IMR-90 (cell line): ENCODE measurements at regions not wholly inside any gene's neighbourhood (a gene's known extent, or its start where the extent isn't known, plus 50 kb on each side); places are given as distances from the start of the nearest gene placed in this dataset.

ENCODE experiments used
- ATAC-seq: fragments of 200-7000 bp; cut with Tn5 transposase; 2 replicates; pipeline ENCODE4 v1.9.1; 2020; ENCODE audit warnings: low read depth, mild to moderate bottlenecking, moderate library complexity
- BruUV-seq: library from RNA; stranded (reverse); fragments of 400-500 nt; replicated peaks from 2 replicates; lab custom pipeline; 2021; lab: Mats Ljungman, UMichigan
- CTCF ChIA-PET: fragments of 300-600 bp; formaldehyde crosslinking; extraction: SDS; loops from one replicate; lab custom pipeline; 2021; ENCODE audit warnings: antibody characterized with exemption; lab: Yijun Ruan, JAX
- POLR2A ChIA-PET: fragments of 300-600 bp; sonication (Branson Sonifier 250); formaldehyde crosslinking; loops from one replicate; lab custom pipeline; 2022; ENCODE audit warnings: antibody characterized with exemption; ENCODE audit not compliant: unreplicated experiment; lab: Charles Lee
- DNase-seq: peaks from one replicate; pipeline ENCODE4 v3.0.0; 2013
- H2AFZ ChIP-seq: replicated peaks from 2 replicates; pipeline ENCODE3; 2013; ENCODE audit warnings: low read length, mild to moderate bottlenecking; ENCODE audit not compliant: poor library complexity
- H2AK5ac ChIP-seq: 2 replicates; pipeline ENCODE4 v1.6.1; 2013; ENCODE audit warnings: low read depth, low read length, inconsistent platforms
- H2AK9ac ChIP-seq: replicated peaks from 2 replicates; pipeline ENCODE3; 2013; ENCODE audit warnings: mild to moderate bottlenecking, low read depth, low read length, moderate library complexity; ENCODE audit not compliant: poor library complexity
- H2BK120ac ChIP-seq: 2 replicates; pipeline ENCODE4 v1.6.1; 2013; ENCODE audit warnings: low read depth, low read length, inconsistent platforms
- H2BK15ac ChIP-seq: 3 replicates; pipeline ENCODE4 v1.6.1; 2013; ENCODE audit warnings: low read depth, low read length, inconsistent platforms
- H2BK20ac ChIP-seq: 2 replicates; pipeline ENCODE4 v1.6.1; 2013; ENCODE audit warnings: low read depth, mild to moderate bottlenecking, inconsistent platforms, low read length, moderate library complexity
- H2BK5ac ChIP-seq: 2 replicates; pipeline ENCODE4 v1.6.1; 2013; ENCODE audit warnings: mild to moderate bottlenecking, low read depth, low read length, inconsistent platforms; ENCODE audit not compliant: poor library complexity, severe bottlenecking
- H3K14ac ChIP-seq: replicated peaks from 2 replicates; pipeline ENCODE4 v1.6.1; 2013; ENCODE audit warnings: low read depth, low read length, inconsistent platforms
- H3K18ac ChIP-seq: 2 replicates; pipeline ENCODE4 v1.6.1; 2013; ENCODE audit warnings: low read depth, low read length, control low read depth
- H3K23ac ChIP-seq: 2 replicates; pipeline ENCODE4 v1.6.1; 2013; ENCODE audit warnings: low read depth, low read length, inconsistent platforms
- H3K27ac ChIP-seq: 2 replicates; pipeline ENCODE4 v1.5.1; 2013; ENCODE audit warnings: mild to moderate bottlenecking, control low read depth, low read length; ENCODE audit not compliant: insufficient read depth
- H3K27me3 ChIP-seq: 2 replicates; pipeline ENCODE4 v1.6.1; 2013; ENCODE audit warnings: low read length; ENCODE audit not compliant: control insufficient read depth, insufficient read depth
- H3K36me3 ChIP-seq: 2 replicates; pipeline ENCODE4 v1.6.1; 2013; ENCODE audit warnings: low read length, mixed read lengths; ENCODE audit not compliant: control insufficient read depth, insufficient read depth
- H3K4ac ChIP-seq: 2 replicates; pipeline ENCODE4 v1.6.1; 2013; ENCODE audit warnings: low read depth, low read length, inconsistent platforms
- H3K4me1 ChIP-seq: 2 replicates; pipeline ENCODE4 v1.6.1; 2013; ENCODE audit warnings: low read length, mixed read lengths; ENCODE audit not compliant: control insufficient read depth, insufficient read depth
- H3K4me2 ChIP-seq: 2 replicates; pipeline ENCODE4 v1.6.1; 2013; ENCODE audit warnings: low read depth, mild to moderate bottlenecking, control low read depth, low read length, moderate library complexity
- H3K4me3 ChIP-seq: 2 replicates; pipeline ENCODE4 v1.5.1; 2013; ENCODE audit warnings: low read depth, mild to moderate bottlenecking, control low read depth, low read length, moderate library complexity; ENCODE audit not compliant: insufficient read depth
- H3K56ac ChIP-seq: 2 replicates; pipeline ENCODE4 v1.6.1; 2013; ENCODE audit warnings: low read length, inconsistent platforms; ENCODE audit not compliant: insufficient read depth; ENCODE audit errors: extremely low read depth
- H3K79me1 ChIP-seq, 2 experiments: 2 replicates each; pipeline ENCODE4 v1.6.1; 2013; ENCODE audit warnings: low read length in 2 of 2, inconsistent platforms in 1 of 2, low read depth in 1 of 2
- H3K9ac ChIP-seq: 2 replicates; pipeline ENCODE4 v1.6.1; 2013; ENCODE audit warnings: low read depth, low read length, control low read depth
- H3K9me1 ChIP-seq: 2 replicates; pipeline ENCODE4 v1.6.1; 2013; ENCODE audit warnings: low read length, inconsistent platforms; ENCODE audit not compliant: insufficient read depth
- H3K9me3 ChIP-seq: 2 replicates; pipeline ENCODE4 v1.6.1; 2013; ENCODE audit warnings: low read length; ENCODE audit not compliant: control insufficient read depth, insufficient read depth
- H4K20me1 ChIP-seq: 2 replicates; pipeline ENCODE4 v1.6.1; 2013; ENCODE audit warnings: low read length, inconsistent platforms; ENCODE audit not compliant: insufficient read depth
- H4K5ac ChIP-seq: 2 replicates; pipeline ENCODE4 v1.6.1; 2013; ENCODE audit warnings: mild to moderate bottlenecking, low read depth, low read length, control low read depth
- H4K8ac ChIP-seq, 2 experiments: 2 replicates each; pipeline ENCODE4 v1.6.1; 2013; ENCODE audit warnings: low read depth in 2 of 2, low read length in 2 of 2, control low read depth in 1 of 2, inconsistent platforms in 1 of 2
- H4K91ac ChIP-seq: 2 replicates; pipeline ENCODE4 v1.6.1; 2013; ENCODE audit warnings: low read depth, low read length, inconsistent platforms; ENCODE audit not compliant: insufficient read depth
- BHLHE40 ChIP-seq: fragments of 150-350 bp; IDR thresholded peaks from 2 replicates; pipeline ENCODE4 v1.6.1; 2016; ENCODE audit warnings: mild to moderate bottlenecking, low read depth, low read length
- CEBPB ChIP-seq: IDR thresholded peaks from 2 replicates; pipeline ENCODE4 v1.6.1; 2012; ENCODE audit warnings: low read depth, low read length, improper control_type of control experiment
- CHD1 ChIP-seq: IDR thresholded peaks from 2 replicates; pipeline ENCODE4 v1.6.1; 2012; ENCODE audit warnings: low read depth, low read length, improper control_type of control experiment
- CTCF ChIP-seq: conservative IDR thresholded peaks from 2 replicates; pipeline ENCODE4 v1.5.1; 2012; ENCODE audit warnings: mild to moderate bottlenecking, low read depth, low read length, improper control_type of control experiment
- ELK1 ChIP-seq: fragments of 150-350 bp; IDR thresholded peaks from 2 replicates; pipeline ENCODE4 v1.6.1; 2016; ENCODE audit warnings: low read depth, mild to moderate bottlenecking, low read length, moderate library complexity, borderline replicate concordance
- FOS ChIP-seq: fragments of 150-350 bp; IDR thresholded peaks from 2 replicates; pipeline ENCODE4 v1.6.1; 2016; ENCODE audit warnings: low read depth, low read length
- MAFK ChIP-seq: IDR thresholded peaks from 2 replicates; pipeline ENCODE4 v1.6.1; 2012; ENCODE audit warnings: low read depth, low read length, improper control_type of control experiment
- MAZ ChIP-seq: IDR thresholded peaks from 2 replicates; pipeline ENCODE4 v1.6.1; 2012; ENCODE audit warnings: low read depth, mild to moderate bottlenecking, low read length, improper control_type of control experiment, moderate library complexity, borderline replicate concordance
- MXI1 ChIP-seq: IDR thresholded peaks from 2 replicates; pipeline ENCODE4 v1.6.1; 2012; ENCODE audit warnings: low read depth, mild to moderate bottlenecking, low read length, moderate library complexity, borderline replicate concordance
- NFE2L2 ChIP-seq: fragments of 150-350 bp; IDR thresholded peaks from 2 replicates; pipeline ENCODE4 v1.6.1; 2016; ENCODE audit warnings: low read depth, mild to moderate bottlenecking, low read length
- POLR2A ChIP-seq: IDR thresholded peaks from 2 replicates; pipeline ENCODE4 v1.6.1; 2012; ENCODE audit warnings: mild to moderate bottlenecking, low read depth, low read length
- RAD21 ChIP-seq: IDR thresholded peaks from 2 replicates; pipeline ENCODE4 v1.6.1; 2012; ENCODE audit warnings: low read length, improper control_type of control experiment
- RCOR1 ChIP-seq: IDR thresholded peaks from 2 replicates; pipeline ENCODE4 v1.6.1; 2012; ENCODE audit warnings: mild to moderate bottlenecking, low read length, improper control_type of control experiment; ENCODE audit not compliant: insufficient replicate concordance
- RFX5 ChIP-seq: IDR thresholded peaks from 2 replicates; pipeline ENCODE4 v1.8.0; 2012; ENCODE audit warnings: low read depth, mild to moderate bottlenecking, low read length, moderate library complexity
- SMC3 ChIP-seq: fragments of 150-350 bp; IDR thresholded peaks from 2 replicates; pipeline ENCODE4 v1.6.1; 2016; ENCODE audit warnings: low read depth, mild to moderate bottlenecking, antibody characterized with exemption, low read length, moderate library complexity
- USF2 ChIP-seq: fragments of 150-350 bp; IDR thresholded peaks from 2 replicates; pipeline ENCODE4 v1.6.1; 2017; ENCODE audit warnings: mild to moderate bottlenecking, antibody characterized with exemption, low read length, low read depth
- WGBS, 2 experiments: methylation state at CpG; one replicate each; pipeline versions ENCODE4 v1.1.5 to v1.1.7; 2013; ENCODE audit warnings: missing lambda C conversion rate in 2 of 2; ENCODE audit not compliant: insufficient read length in 1 of 2; ENCODE audit errors: extremely low coverage in 2 of 2; 5-methylcytosine and 5-hydroxymethylcytosine counted together
- dilution Hi-C: fragments of 300-500 bp; cut with HindIII; formaldehyde crosslinking; loops from one replicate; pipeline ENCODE4 v1.14.3; 2018; ENCODE audit warnings: low sequenced_read_pairs; ENCODE audit not compliant: unreplicated experiment
- in situ Hi-C: fragments of 300-500 bp; cut with MboI; formaldehyde crosslinking; loops from 3 replicates; pipeline ENCODE4 v1.14.3; 2019; ENCODE audit warnings: low sequenced_read_pairs, inconsistent platforms, mixed read lengths
- intact Hi-C: fragments of 100-400 bp; cut with micrococcal nuclease; formaldehyde crosslinking; loops from 2 replicates; pipeline ENCODE4 v1.10.0; 2022

- BruUV-seq: no TSS peak
- H3K79me1 ChIP-seq: no peaks in the 10 kb centered on the region
- no peak for DNase-seq
- no peak overlapping the region for H3K4me3 ChIP-seq
- H4K91ac ChIP-seq: no peak overlapping the region
- H2AK5ac ChIP-seq: no peak overlapping the region
- ChIA-PET POLR2A (no interaction called here), CTCF (no interaction called here)
- no peak overlapping the region for H3K4ac ChIP-seq
- ATAC-seq: no peak
- H3K9me1 ChIP-seq: no peaks in the 10 kb centered on the region
- no peaks in the 10 kb centered on the region for H4K20me1 ChIP-seq
- H3K36me3 ChIP-seq: no peaks in the 10 kb centered on the region
- TF ChIP-seq BHLHE40: no peak
- TF ChIP-seq RCOR1: no peak
- no peak for TF ChIP-seq MAFK
- no peak for TF ChIP-seq RAD21
- no peak for TF ChIP-seq MAZ
- no peak for TF ChIP-seq NFE2L2
- TF ChIP-seq MXI1: no peak
- no peak for TF ChIP-seq CEBPB
- no peak for TF ChIP-seq ELK1
- no peak for TF ChIP-seq USF2
- TF ChIP-seq SMC3: no peak
- TF ChIP-seq RFX5: no peak
- no peak for TF ChIP-seq POLR2A
- no peak for TF ChIP-seq CHD1
- TF ChIP-seq CTCF: no peak
- TF ChIP-seq FOS: no peak
- H3K27me3 ChIP-seq: no peaks in the 10 kb centered on the region
- H2AFZ ChIP-seq: no peak overlapping the region
- H3K23ac ChIP-seq: no peak overlapping the region
- H3K27ac ChIP-seq: no peak overlapping the region
- H2BK5ac ChIP-seq: no peak overlapping the region
- no peak overlapping the region for H3K14ac ChIP-seq
- peaks cover 8% of the 10 kb centered on the region for H3K9me3 ChIP-seq
- no peak overlapping the region for H3K56ac ChIP-seq
- H2BK20ac ChIP-seq: no peak overlapping the region
- H3K4me1 ChIP-seq: no peaks in the 10 kb centered on the region
- dilution Hi-C loops: no loop called here
- H2AK9ac ChIP-seq: no peak overlapping the region
- no peak overlapping the region for H4K8ac ChIP-seq
- intact Hi-C loops: no loop called here
- H2BK15ac ChIP-seq: no peak overlapping the region
- H3K9ac ChIP-seq: no peak overlapping the region
- no peak overlapping the region for H3K18ac ChIP-seq
- WGBS, 2 experiments: 92% methylated on average over 2 of the region's 4 CpGs; no CpG with 5 or more reads in 1 of the 2 experiments
- H4K5ac ChIP-seq: no peak overlapping the region
- in situ Hi-C loops: no loop called here
- no peak overlapping the region for H3K4me2 ChIP-seq
- no peak overlapping the region for H2BK120ac ChIP-seq
These were observed 226.1 kb downstream of the DTWD2 start for GRCh38 chr5:118762291-118762690.
